B cell (primary cell): ENCODE measurements at regions not wholly inside any gene's neighbourhood (a gene's known extent, or its start where the extent isn't known, plus 50 kb on each side); places are given as distances from the start of the nearest gene placed in this dataset.

Experiments used
- ATAC-seq: fragments of 200-7000 bp; cut with Tn5 transposase; one replicate; pipeline ENCODE4 v1.10.0; 2021; ENCODE audit warnings: low read depth, mild to moderate bottlenecking, moderate number of reproducible peaks, moderate library complexity
- CTCF ChIA-PET: fragments of 350-600 bp; sonication (Branson Sonifier 250); formaldehyde crosslinking; loops from one replicate; lab custom pipeline; 2021; ENCODE audit warnings: antibody characterized with exemption, inconsistent platforms; lab: Charles Lee
- POLR2A ChIA-PET: fragments of 350-600 bp; sonication (Branson Sonifier 250); formaldehyde crosslinking; loops from one replicate; lab custom pipeline; 2021; ENCODE audit warnings: antibody characterized with exemption; lab: Charles Lee
- DNase-seq: peaks from one replicate; pipeline ENCODE4 v3.0.0; 2013
- H2AFZ ChIP-seq: 2 replicates; pipeline ENCODE4 v1.6.1; 2012; ENCODE audit warnings: mild to moderate bottlenecking, low read depth, low read length; ENCODE audit not compliant: insufficient read depth, poor library complexity, severe bottlenecking
- H3K27ac ChIP-seq, 2 donors: 1 replicate in 1 of 2; 2 replicates in 1 of 2; pipeline ENCODE4 v1.5.1; 2012 to 2013; ENCODE audit warnings: low read length in 2 of 2, mild to moderate bottlenecking in 2 of 2, moderate library complexity in 1 of 2
- H3K27me3 ChIP-seq, 4 experiments: fragments of 200-600 bp in 1 of 4; sonication (generic) in 1 of 4; replicated peaks in 1 of 4; 1 replicate in 2 of 4; 2 replicates in 2 of 4; pipeline versions ENCODE4 v1.6.1 to v1.7.0; 2013 to 2016; ENCODE audit warnings: low read length in 3 of 4, mild to moderate bottlenecking in 2 of 4, mixed read lengths in 1 of 4, moderate library complexity in 1 of 4; ENCODE audit not compliant: insufficient read depth in 4 of 4, control insufficient read depth in 3 of 4; ENCODE audit errors: control extremely low read depth in 1 of 4
- H3K36me3 ChIP-seq, 2 experiments: replicated peaks in 1 of 2; 1 replicate in 1 of 2; 2 replicates in 1 of 2; pipeline versions ENCODE4 v1.6.1 to v1.7.1; 2013; ENCODE audit warnings: low read length in 1 of 2; ENCODE audit not compliant: insufficient read depth in 2 of 2, control insufficient read depth in 1 of 2; ENCODE audit errors: control extremely low read depth in 1 of 2, extremely low read depth in 1 of 2
- H3K4me1 ChIP-seq, 2 donors: fragments of 200-600 bp in 1 of 2; sonication (generic) in 1 of 2; 1 replicate in 1 of 2; 2 replicates in 1 of 2; pipeline versions ENCODE4 v1.5.1 to v1.6.1; 2013 to 2017; ENCODE audit warnings: low read length in 2 of 2; ENCODE audit not compliant: control insufficient read depth in 2 of 2, insufficient read depth in 2 of 2
- H3K4me2 ChIP-seq: replicated peaks from 2 replicates; pipeline ENCODE3; 2012; ENCODE audit warnings: mild to moderate bottlenecking, low read depth, low read length; ENCODE audit not compliant: poor library complexity, severe bottlenecking
- H3K4me3 ChIP-seq, 5 experiments: fragments of 200-600 bp in 1 of 5; sonication (generic) in 1 of 5; 1 replicate in 3 of 5; 2 replicates in 2 of 5; pipeline versions ENCODE4 v1.5.1 to v1.7.0; 2011 to 2016; ENCODE audit warnings: low read length in 4 of 5, mild to moderate bottlenecking in 4 of 5, low read depth in 2 of 5, control low read depth in 1 of 5, moderate library complexity in 1 of 5; ENCODE audit not compliant: insufficient read depth in 1 of 5; ENCODE audit errors: control extremely low read depth in 1 of 5, extremely low read depth in 1 of 5
- H3K79me2 ChIP-seq: fragments of 200-600 bp; sonication (generic); one replicate; pipeline ENCODE4 v1.6.0; 2016; ENCODE audit warnings: low read length; ENCODE audit not compliant: control insufficient read depth, insufficient read depth
- H3K9ac ChIP-seq: fragments of 200-600 bp; sonication (generic); 2 replicates; pipeline ENCODE4 v1.6.1; 2017; ENCODE audit warnings: mild to moderate bottlenecking, low read length, moderate library complexity
- H3K9me3 ChIP-seq, 3 donors: one replicate each; pipeline versions ENCODE4 v1.6.1 to v1.7.1; 2013; ENCODE audit warnings: low read length in 2 of 3; ENCODE audit not compliant: control insufficient read depth in 2 of 3, insufficient read depth in 1 of 3; ENCODE audit errors: control extremely low read depth in 1 of 3
- H4K20me1 ChIP-seq: 2 replicates; pipeline ENCODE4 v1.6.0; 2012; ENCODE audit warnings: mild to moderate bottlenecking, low read length; ENCODE audit not compliant: insufficient read depth, control insufficient read depth, poor library complexity, severe bottlenecking
- H3K27ac Mint-ChIP-seq: one replicate; pipeline ENCODE4 v1.8.0; 2021; ENCODE audit warnings: mixed read lengths
- H3K27me3 Mint-ChIP-seq: one replicate; pipeline ENCODE4 v1.8.0; 2021; ENCODE audit warnings: mixed read lengths
- H3K4me1 Mint-ChIP-seq: one replicate; pipeline ENCODE4 v1.8.0; 2021; ENCODE audit warnings: mixed read lengths
- H3K4me3 Mint-ChIP-seq: one replicate; pipeline ENCODE4 v1.8.0; 2021; ENCODE audit warnings: mixed read lengths
- H3K9me3 Mint-ChIP-seq: one replicate; pipeline ENCODE4 v1.8.0; 2022; ENCODE audit warnings: mixed read lengths; ENCODE audit not compliant: insufficient read depth
- EZH2 ChIP-seq: IDR thresholded peaks from 2 replicates; pipeline ENCODE4 v1.6.1; 2012; ENCODE audit warnings: borderline replicate concordance, low read depth, mild to moderate bottlenecking, moderate library complexity, low read length; ENCODE audit not compliant: insufficient read depth, poor library complexity, severe bottlenecking
- WGBS: methylation state at CpG from one replicate; pipeline ENCODE4 v1.1.5; 2013; ENCODE audit warnings: missing lambda C conversion rate; ENCODE audit not compliant: insufficient coverage; 5-methylcytosine and 5-hydroxymethylcytosine counted together
- intact Hi-C: fragments of 100-400 bp; cut with micrococcal nuclease; formaldehyde crosslinking; loops from one replicate; pipeline ENCODE4 v1.10.0; 2022
- TF ChIP-seq, protein P1 (sequence below): fragments of 200-600 bp; IDR thresholded peaks from one replicate; pipeline ENCODE4 v1.8.0; 2022; ENCODE audit warnings: antibody characterized with exemption, mild to moderate bottlenecking

DNA sequence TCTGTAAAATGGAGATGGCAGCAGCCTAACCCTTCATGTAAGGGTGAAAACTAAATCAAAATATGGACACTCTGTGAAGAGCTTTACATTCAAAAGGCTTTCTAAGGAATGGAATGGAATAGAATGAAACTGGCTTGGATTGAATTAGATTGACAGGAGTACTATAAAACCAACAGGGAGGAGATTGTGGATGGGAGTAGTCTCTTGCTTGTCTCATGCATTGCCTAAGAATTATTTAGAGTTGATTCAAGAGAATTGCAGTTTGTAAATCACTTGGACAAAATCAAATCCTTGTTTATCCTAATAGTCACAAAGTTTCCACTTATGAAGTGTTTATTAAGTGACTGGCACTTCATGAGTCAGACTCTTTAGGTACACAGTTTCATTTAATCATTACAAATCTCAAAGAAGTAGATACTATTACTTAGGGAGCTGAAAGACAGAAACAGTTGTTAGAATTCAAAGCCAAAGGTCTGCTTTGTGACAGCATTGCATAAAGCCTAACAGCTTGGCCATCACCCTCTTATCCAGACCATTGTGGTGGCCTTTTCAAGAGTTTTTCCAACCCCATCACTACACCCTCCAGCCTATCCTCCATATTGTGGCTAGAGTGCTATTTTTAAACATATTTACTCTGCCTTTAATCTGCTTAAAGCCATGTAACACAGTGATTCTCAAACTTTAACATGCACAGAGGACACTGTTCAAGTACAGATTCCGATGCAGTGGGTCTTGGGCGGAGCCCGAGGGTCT, 91.9 kb upstream of the GHITM start:
- Histone ChIP-seq H3K79me2 (no peaks in the 10 kb centered on the region), H3K4me3 (no peak overlapping the region), H3K36me3 (no peaks in the 10 kb centered on the region), H3K4me1 (no peaks in the 10 kb centered on the region), H3K27ac (no peak overlapping the region), H3K4me2 (no peak overlapping the region), H4K20me1 (no peaks in the 10 kb centered on the region), H3K27me3 (no peaks in the 10 kb centered on the region), H3K9ac (no peak overlapping the region), H3K9me3 (peaks cover 0 to 4% (median 3%) of the 10 kb centered on the region in 3 donors), H2AFZ (no peak overlapping the region)
- intact Hi-C loops, result no loop called here
- H3K4me1 Mint-ChIP-seq, result no peaks in the 10 kb centered on the region
- 82% methylated on average over 3 of the region's 3 CpGs for WGBS
- ChIA-PET POLR2A (no interaction called here), CTCF (no interaction called here)
- TF ChIP-seq, protein P1, sequence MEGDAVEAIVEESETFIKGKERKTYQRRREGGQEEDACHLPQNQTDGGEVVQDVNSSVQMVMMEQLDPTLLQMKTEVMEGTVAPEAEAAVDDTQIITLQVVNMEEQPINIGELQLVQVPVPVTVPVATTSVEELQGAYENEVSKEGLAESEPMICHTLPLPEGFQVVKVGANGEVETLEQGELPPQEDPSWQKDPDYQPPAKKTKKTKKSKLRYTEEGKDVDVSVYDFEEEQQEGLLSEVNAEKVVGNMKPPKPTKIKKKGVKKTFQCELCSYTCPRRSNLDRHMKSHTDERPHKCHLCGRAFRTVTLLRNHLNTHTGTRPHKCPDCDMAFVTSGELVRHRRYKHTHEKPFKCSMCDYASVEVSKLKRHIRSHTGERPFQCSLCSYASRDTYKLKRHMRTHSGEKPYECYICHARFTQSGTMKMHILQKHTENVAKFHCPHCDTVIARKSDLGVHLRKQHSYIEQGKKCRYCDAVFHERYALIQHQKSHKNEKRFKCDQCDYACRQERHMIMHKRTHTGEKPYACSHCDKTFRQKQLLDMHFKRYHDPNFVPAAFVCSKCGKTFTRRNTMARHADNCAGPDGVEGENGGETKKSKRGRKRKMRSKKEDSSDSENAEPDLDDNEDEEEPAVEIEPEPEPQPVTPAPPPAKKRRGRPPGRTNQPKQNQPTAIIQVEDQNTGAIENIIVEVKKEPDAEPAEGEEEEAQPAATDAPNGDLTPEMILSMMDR, result no peak
- TF ChIP-seq EZH2, result no peak
- H3K9me3 Mint-ChIP-seq, result peaks cover 6% of the 10 kb centered on the region
- ATAC-seq (no peak), DNase-seq (no peak)
- peaks cover 23% of the 10 kb centered on the region for H3K27me3 Mint-ChIP-seq
- no peak overlapping the region for H3K27ac Mint-ChIP-seq
- no peak overlapping the region for H3K4me3 Mint-ChIP-seq

DNA sequence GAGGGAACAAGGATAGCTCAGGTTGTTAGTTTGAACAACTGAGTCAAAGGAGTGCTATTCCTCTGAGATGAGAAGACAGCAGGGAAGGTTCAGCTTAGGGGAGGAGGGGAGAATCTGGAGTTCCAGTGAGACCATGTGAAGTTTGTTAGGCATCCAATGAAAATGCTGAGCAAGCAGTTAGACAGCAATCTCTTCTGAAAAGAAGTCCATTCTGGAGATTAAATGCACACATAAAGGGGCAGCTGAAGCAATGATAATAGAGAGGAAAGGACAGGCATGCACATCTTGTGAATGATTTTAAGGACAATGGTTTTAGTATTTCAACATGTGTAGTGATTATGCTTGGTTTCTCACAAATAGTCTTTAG, 89.7 kb upstream of the GHITM start:
- Mint-ChIP-seq H3K9me3 (peaks cover 6% of the 10 kb centered on the region), H3K27ac (no peak overlapping the region), H3K4me1 (no peaks in the 10 kb centered on the region), H3K27me3 (peaks cover 18% of the 10 kb centered on the region), H3K4me3 (no peak overlapping the region)
- intact Hi-C loops, result no loop called here
- H3K27me3 ChIP-seq, result no peaks in the 10 kb centered on the region
- peaks cover 0 to 4% (median 3%) of the 10 kb centered on the region in 3 donors for H3K9me3 ChIP-seq
- no peak overlapping the region for H3K9ac ChIP-seq
- no peak overlapping the region for H3K27ac ChIP-seq
- CTCF ChIA-PET, result no interaction called here
- no peaks in the 10 kb centered on the region for H3K36me3 ChIP-seq
- no peak overlapping the region for H2AFZ ChIP-seq
- TF ChIP-seq, protein P1, result no peak
- no peak for TF ChIP-seq EZH2
- H4K20me1 ChIP-seq, result no peaks in the 10 kb centered on the region
- H3K4me2 ChIP-seq, result no peak overlapping the region
- no peak overlapping the region for H3K4me3 ChIP-seq
- DNase-seq, result no peak
- POLR2A ChIA-PET, result no interaction called here
- no peaks in the 10 kb centered on the region for H3K79me2 ChIP-seq
- ATAC-seq, result no peak
- no peaks in the 10 kb centered on the region for H3K4me1 ChIP-seq
